ENCODE measurements at regions not wholly inside any gene's neighbourhood (a gene's known extent, or its start where the extent isn't known, plus 50 kb on each side); places are given as distances from the start of the nearest gene placed in this dataset.

DNA sequence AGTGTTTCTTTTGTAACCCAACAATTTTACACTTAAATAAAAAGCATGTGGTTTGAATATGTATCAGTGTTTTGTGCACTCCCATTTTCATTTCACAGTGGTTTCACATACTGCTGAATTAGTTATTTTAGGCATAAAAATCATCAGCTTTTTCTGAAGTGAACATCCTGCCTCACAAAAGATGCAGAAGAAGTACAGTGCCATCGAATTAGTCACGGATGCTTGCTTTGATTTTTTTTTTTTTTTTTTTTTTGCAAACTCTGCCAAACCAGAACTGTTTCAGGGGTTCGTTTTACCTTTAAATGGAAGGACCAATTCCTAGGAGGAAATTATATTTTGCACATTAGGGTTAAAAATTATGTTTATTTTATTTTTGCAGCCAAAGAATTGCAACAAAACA, 158.6 kb downstream of the RPS12 start:
- no peak overlapping the region for H3K9ac ChIP-seq (ENCODE audit: insufficient read length, low read depth)
- DNase-seq (ENCODE audit: low read depth, low spot score) = no peak
- H3K27me3 ChIP-seq (ENCODE audit: insufficient read depth, insufficient read length) = no peaks in the 10 kb centered on the region
- H3K9me3 ChIP-seq (ENCODE audit: insufficient read depth, low read length) = no peaks in the 10 kb centered on the region
- no peak for TF ChIP-seq YY1 (IDR thresholded peaks at IDR 0.05; ENCODE audit: insufficient read depth, insufficient read length)
- no peak for TF ChIP-seq ZNF274 (IDR thresholded peaks at IDR 0.05; ENCODE audit: low read depth, low read length)
- no peak for TF ChIP-seq SUZ12 (IDR thresholded peaks at IDR 0.05; ENCODE audit: extremely low read depth, insufficient read depth, insufficient read length)
- no peak overlapping the region for H3K4me3 ChIP-seq (ENCODE audit: insufficient read length, low read depth)
- no peaks in the 10 kb centered on the region for H3K36me3 ChIP-seq (ENCODE audit: insufficient read depth, insufficient read length, low read length)
- H3K4me1 ChIP-seq (ENCODE audit: insufficient read depth, insufficient read length) = no peaks in the 10 kb centered on the region

- H3K9ac ChIP-seq (ENCODE audit: insufficient read length, low read depth) = no peak overlapping the region
- no peaks in the 10 kb centered on the region for H3K36me3 ChIP-seq (ENCODE audit: insufficient read depth, insufficient read length, low read length)
- TF ChIP-seq SUZ12 (IDR thresholded peaks at IDR 0.05; ENCODE audit: extremely low read depth, insufficient read depth, insufficient read length) = no peak
- no peak for TF ChIP-seq YY1 (IDR thresholded peaks at IDR 0.05; ENCODE audit: insufficient read depth, insufficient read length)
- no peak for TF ChIP-seq ZNF274 (IDR thresholded peaks at IDR 0.05; ENCODE audit: low read depth, low read length)
- no peaks in the 10 kb centered on the region for H3K27me3 ChIP-seq (ENCODE audit: insufficient read depth, insufficient read length)
- H3K4me1 ChIP-seq (ENCODE audit: insufficient read depth, insufficient read length) = no peaks in the 10 kb centered on the region
- no peak for DNase-seq (ENCODE audit: low read depth, low spot score)
- H3K4me3 ChIP-seq (ENCODE audit: insufficient read length, low read depth) = no peak overlapping the region
- H3K9me3 ChIP-seq (ENCODE audit: insufficient read depth, low read length) = no peaks in the 10 kb centered on the region
Measured at GRCh38 chr6:132973514-132973993, 159.2 kb downstream of the RPS12 start.

DNA sequence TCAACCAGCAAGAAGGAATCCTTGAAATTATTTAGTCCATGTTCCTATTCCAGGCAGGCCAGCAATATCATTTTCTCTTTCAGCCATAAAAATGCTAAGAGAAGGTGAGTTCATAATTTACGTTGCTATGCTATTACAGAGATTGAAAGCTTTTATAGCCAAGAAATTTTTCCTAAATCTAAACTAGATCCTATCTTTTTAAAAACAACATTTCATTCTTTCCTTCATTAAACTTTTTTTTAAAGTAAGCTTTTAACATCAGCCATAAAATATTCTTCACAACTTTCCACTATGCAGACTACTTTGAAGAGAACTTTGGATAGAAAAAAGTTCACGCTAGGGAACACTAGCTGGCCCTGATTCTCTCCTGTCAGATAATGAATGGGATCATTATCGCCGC, 159.8 kb downstream of the RPS12 start:
- Histone ChIP-seq H3K9ac (ENCODE audit: insufficient read length, low read depth) (no peak overlapping the region), H3K4me3 (ENCODE audit: insufficient read length, low read depth) (no peak overlapping the region), H3K36me3 (ENCODE audit: insufficient read depth, insufficient read length, low read length) (no peaks in the 10 kb centered on the region), H3K27me3 (ENCODE audit: insufficient read depth, insufficient read length) (no peaks in the 10 kb centered on the region), H3K9me3 (ENCODE audit: insufficient read depth, low read length) (no peaks in the 10 kb centered on the region), H3K4me1 (ENCODE audit: insufficient read depth, insufficient read length) (no peaks in the 10 kb centered on the region)
- DNase-seq (ENCODE audit: low read depth, low spot score) = no peak
- TF ChIP-seq ZNF274 (IDR thresholded peaks at IDR 0.05; ENCODE audit: low read depth, low read length) (no peak), YY1 (IDR thresholded peaks at IDR 0.05; ENCODE audit: insufficient read depth, insufficient read length) (no peak), SUZ12 (IDR thresholded peaks at IDR 0.05; ENCODE audit: extremely low read depth, insufficient read depth, insufficient read length) (no peak)

- H3K36me3 ChIP-seq (ENCODE audit: insufficient read depth, insufficient read length, low read length) = no peaks in the 10 kb centered on the region
- H3K27me3 ChIP-seq (ENCODE audit: insufficient read depth, insufficient read length) = no peaks in the 10 kb centered on the region
- H3K4me3 ChIP-seq (ENCODE audit: insufficient read length, low read depth) = no peak overlapping the region
- no peak for DNase-seq (ENCODE audit: low read depth, low spot score)
- H3K9me3 ChIP-seq (ENCODE audit: insufficient read depth, low read length) = no peaks in the 10 kb centered on the region
- H3K4me1 ChIP-seq (ENCODE audit: insufficient read depth, insufficient read length) = no peaks in the 10 kb centered on the region
- TF ChIP-seq ZNF274 (IDR thresholded peaks at IDR 0.05; ENCODE audit: low read depth, low read length) = no peak
- TF ChIP-seq YY1 (IDR thresholded peaks at IDR 0.05; ENCODE audit: insufficient read depth, insufficient read length) = no peak
- TF ChIP-seq SUZ12 (IDR thresholded peaks at IDR 0.05; ENCODE audit: extremely low read depth, insufficient read depth, insufficient read length) = no peak
- H3K9ac ChIP-seq (ENCODE audit: insufficient read length, low read depth) = no peak overlapping the region
Measured at GRCh38 chr6:132977413-132977812, 163.0 kb downstream of the RPS12 start.

DNA sequence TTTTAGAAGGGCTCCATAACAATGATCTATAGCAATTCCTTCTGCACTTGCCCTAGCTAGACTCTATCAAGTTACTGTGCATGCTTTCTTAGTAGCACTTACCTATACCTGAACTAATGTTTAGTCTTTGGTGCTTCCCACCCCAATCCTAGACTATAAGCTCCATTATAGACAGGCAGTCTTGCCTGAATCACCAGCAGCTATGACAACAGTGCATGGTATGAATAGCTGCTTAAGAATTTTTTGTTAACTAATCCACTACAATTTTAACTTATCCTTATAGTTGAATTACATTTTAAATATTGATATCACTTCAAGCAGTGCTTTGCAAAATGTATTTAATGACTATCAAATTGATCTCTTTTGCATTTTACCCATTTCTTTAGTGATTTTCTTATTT, 164.3 kb downstream of the RPS12 start:
- TF ChIP-seq SUZ12 (IDR thresholded peaks at IDR 0.05; ENCODE audit: extremely low read depth, insufficient read depth, insufficient read length) (no peak), YY1 (IDR thresholded peaks at IDR 0.05; ENCODE audit: insufficient read depth, insufficient read length) (no peak), ZNF274 (IDR thresholded peaks at IDR 0.05; ENCODE audit: low read depth, low read length) (no peak)
- DNase-seq (ENCODE audit: low read depth, low spot score) = no peak
- no peaks in the 10 kb centered on the region for H3K4me1 ChIP-seq (ENCODE audit: insufficient read depth, insufficient read length)
- H3K27me3 ChIP-seq (ENCODE audit: insufficient read depth, insufficient read length) = no peaks in the 10 kb centered on the region
- no peaks in the 10 kb centered on the region for H3K36me3 ChIP-seq (ENCODE audit: insufficient read depth, insufficient read length, low read length)
- H3K9ac ChIP-seq (ENCODE audit: insufficient read length, low read depth) = no peak overlapping the region
- no peaks in the 10 kb centered on the region for H3K9me3 ChIP-seq (ENCODE audit: insufficient read depth, low read length)
- no peak overlapping the region for H3K4me3 ChIP-seq (ENCODE audit: insufficient read length, low read depth)

- Histone ChIP-seq H3K27me3 (ENCODE audit: insufficient read depth, insufficient read length) (no peaks in the 10 kb centered on the region), H3K9ac (ENCODE audit: insufficient read length, low read depth) (no peak overlapping the region), H3K4me1 (ENCODE audit: insufficient read depth, insufficient read length) (no peaks in the 10 kb centered on the region), H3K9me3 (ENCODE audit: insufficient read depth, low read length) (no peaks in the 10 kb centered on the region), H3K36me3 (ENCODE audit: insufficient read depth, insufficient read length, low read length) (no peaks in the 10 kb centered on the region), H3K4me3 (ENCODE audit: insufficient read length, low read depth) (no peak overlapping the region)
- TF ChIP-seq ZNF274 (IDR thresholded peaks at IDR 0.05; ENCODE audit: low read depth, low read length) (no peak), YY1 (IDR thresholded peaks at IDR 0.05; ENCODE audit: insufficient read depth, insufficient read length) (no peak), SUZ12 (IDR thresholded peaks at IDR 0.05; ENCODE audit: extremely low read depth, insufficient read depth, insufficient read length) (no peak)
- no peak for DNase-seq (ENCODE audit: low read depth, low spot score)
Measured at GRCh38 chr6:132993738-132994137, 179.4 kb downstream of the RPS12 start.

GRCh38 chr6:132995009-132995408, 180.6 kb downstream of the RPS12 start:
- no peak for TF ChIP-seq SUZ12 (IDR thresholded peaks at IDR 0.05; ENCODE audit: extremely low read depth, insufficient read depth, insufficient read length)
- TF ChIP-seq YY1 (IDR thresholded peaks at IDR 0.05; ENCODE audit: insufficient read depth, insufficient read length) = no peak
- TF ChIP-seq ZNF274 (IDR thresholded peaks at IDR 0.05; ENCODE audit: low read depth, low read length) = no peak
- Histone ChIP-seq H3K9me3 (ENCODE audit: insufficient read depth, low read length) (no peaks in the 10 kb centered on the region), H3K4me3 (ENCODE audit: insufficient read length, low read depth) (no peak overlapping the region), H3K27me3 (ENCODE audit: insufficient read depth, insufficient read length) (no peaks in the 10 kb centered on the region), H3K9ac (ENCODE audit: insufficient read length, low read depth) (no peak overlapping the region), H3K36me3 (ENCODE audit: insufficient read depth, insufficient read length, low read length) (no peaks in the 10 kb centered on the region), H3K4me1 (ENCODE audit: insufficient read depth, insufficient read length) (no peaks in the 10 kb centered on the region)
- no peak for DNase-seq (ENCODE audit: low read depth, low spot score)

Data from NT2/D1 (cell line).